GM12878 (cell line): ENCODE measurements at regions not wholly inside any gene's neighbourhood (a gene's known extent, or its start where the extent isn't known, plus 50 kb on each side); places are given as distances from the start of the nearest gene placed in this dataset.

Experiments
- ATAC-seq: fragments of 200-7000 bp; cut with Tn5 transposase; 3 replicates; pipeline ENCODE4 v1.9.1; 2020; ENCODE audit warnings: mild to moderate bottlenecking, moderate library complexity
- BruUV-seq: library from RNA; stranded (reverse); fragments of 400-500 nt; replicated peaks from 2 replicates; lab custom pipeline; 2021; lab: Mats Ljungman, UMichigan
- CTCF ChIA-PET: fragments of 300-600 bp; sonication (Branson Sonifier 250); formaldehyde crosslinking; extraction: SDS; loops from one replicate; lab custom pipeline; 2021; ENCODE audit warnings: inconsistent platforms; lab: Yijun Ruan, JAX
- POLR2A ChIA-PET: fragments of 350-600 bp; formaldehyde crosslinking; extraction: SDS; loops from one replicate; lab custom pipeline; 2021; ENCODE audit warnings: inconsistent platforms; lab: Charles Lee
- RAD21 ChIA-PET: fragments of 300-600 bp; sonication (Branson Sonifier 250); formaldehyde crosslinking; loops from one replicate; lab custom pipeline; 2023; ENCODE audit warnings: antibody characterized with exemption; ENCODE audit not compliant: unreplicated experiment; lab: Charles Lee
- SMC1A ChIA-PET: fragments of 300-600 bp; sonication (Branson Sonifier 250); formaldehyde crosslinking; loops from one replicate; lab custom pipeline; 2023; ENCODE audit not compliant: unreplicated experiment, uncharacterized antibody; lab: Charles Lee
- DNase-seq: peaks from one replicate; pipeline ENCODE4 v3.0.0-alpha.2; 2011; ENCODE audit warnings: low read depth, low spot score
- FAIRE-seq: peaks from 3 replicates; lab custom pipeline; 2011; peaks lifted over from hg19 to GRCh38; lab: Jason Lieb, UNC
- H2AFZ ChIP-seq: 2 replicates; pipeline ENCODE4 v1.6.0; 2011; ENCODE audit warnings: low read depth, low read length, control low read depth; ENCODE audit not compliant: control insufficient read depth
- H3K27ac ChIP-seq: 2 replicates; pipeline ENCODE4 v1.5.1; 2011; ENCODE audit warnings: control low read depth; ENCODE audit not compliant: control insufficient read depth, insufficient read depth
- H3K27me3 ChIP-seq, 2 experiments: replicated peaks in 1 of 2; 2 replicates each; pipeline versions ENCODE4 v1.6.0 to v1.6.1; 2011; ENCODE audit warnings: low read length in 1 of 2; ENCODE audit not compliant: control insufficient read depth in 2 of 2, insufficient read depth in 2 of 2
- H3K36me3 ChIP-seq, 2 experiments: 2 replicates each; pipeline ENCODE4 v1.5.1; 2011; ENCODE audit warnings: low read length in 1 of 2; ENCODE audit not compliant: control insufficient read depth in 2 of 2, insufficient read depth in 2 of 2
- H3K4me1 ChIP-seq: 2 replicates; pipeline ENCODE4 v1.6.1; 2011; ENCODE audit warnings: mild to moderate bottlenecking, low read length, moderate library complexity, mixed read lengths; ENCODE audit not compliant: control insufficient read depth, insufficient read depth
- H3K4me2 ChIP-seq: 2 replicates; pipeline ENCODE4 v1.6.0; 2011; ENCODE audit warnings: control low read depth; ENCODE audit not compliant: control insufficient read depth, insufficient read depth
- H3K4me3 ChIP-seq: fragments of 200-600 bp; sonication (generic); 2 replicates; pipeline ENCODE4 v1.5.1; 2016
- H3K79me2 ChIP-seq: 2 replicates; pipeline ENCODE4 v1.6.0; 2011; ENCODE audit warnings: low read length; ENCODE audit not compliant: control insufficient read depth, insufficient read depth
- H3K9ac ChIP-seq: 2 replicates; pipeline ENCODE4 v1.8.0; 2011; ENCODE audit warnings: low read length, control low read depth, mixed read lengths; ENCODE audit not compliant: control insufficient read depth, insufficient read depth
- H3K9me3 ChIP-seq: replicated peaks from 3 replicates; pipeline ENCODE4 v1.5.1; 2011; ENCODE audit warnings: mild to moderate bottlenecking, low read length; ENCODE audit not compliant: control insufficient read depth, insufficient read depth
- H4K20me1 ChIP-seq: 2 replicates; pipeline ENCODE4 v1.6.0; 2011; ENCODE audit not compliant: control insufficient read depth, insufficient read depth
- BCL11A ChIP-seq: IDR thresholded peaks from 2 replicates; pipeline ENCODE4 v1.6.1; 2011; ENCODE audit warnings: low read depth, low read length
- CHD4 ChIP-seq: fragments of 200-600 bp; sonication (generic); IDR thresholded peaks from 2 replicates; pipeline ENCODE4 v1.6.1; 2016; ENCODE audit warnings: mild to moderate bottlenecking
- CREB1 ChIP-seq: IDR thresholded peaks from 2 replicates; pipeline ENCODE4 v1.6.1; 2012; ENCODE audit warnings: low read depth, mild to moderate bottlenecking, inconsistent platforms
- E2F8 ChIP-seq: fragments of 450-650 bp; IDR thresholded peaks from 2 replicates; pipeline ENCODE4 v1.6.1; 2018; ENCODE audit warnings: mild to moderate bottlenecking, low read depth, moderate library complexity; ENCODE audit not compliant: partially characterized antibody
- FOS ChIP-seq: IDR thresholded peaks from 3 replicates; pipeline ENCODE4 v1.6.1; 2011; ENCODE audit warnings: borderline replicate concordance; ENCODE audit not compliant: insufficient read length; ENCODE audit errors: extremely low read depth
- MEF2B ChIP-seq: fragments of 450-650 bp; IDR thresholded peaks from 2 replicates; pipeline ENCODE4 v1.6.1; 2018; ENCODE audit warnings: mild to moderate bottlenecking, moderate library complexity; ENCODE audit not compliant: partially characterized antibody, poor library complexity, severe bottlenecking
- MYB ChIP-seq: fragments of 150-350 bp; IDR thresholded peaks from 2 replicates; pipeline ENCODE4 v1.6.1; 2014; ENCODE audit warnings: mild to moderate bottlenecking, low read depth, low read length, borderline replicate concordance
- NBN ChIP-seq: fragments of 450-650 bp; IDR thresholded peaks from 2 replicates; pipeline ENCODE4 v1.6.1; 2016
- TCF12 ChIP-seq: IDR thresholded peaks from 2 replicates; pipeline ENCODE4 v1.6.1; 2011; ENCODE audit warnings: low read depth, mild to moderate bottlenecking, low read length
- ZNF24 ChIP-seq: fragments of 450-650 bp; IDR thresholded peaks from 2 replicates; pipeline ENCODE4 v1.6.1; 2017; ENCODE audit warnings: antibody characterized with exemption, mild to moderate bottlenecking
- ZNF384 ChIP-seq: IDR thresholded peaks from 2 replicates; pipeline ENCODE4 v1.6.1; 2012; ENCODE audit warnings: low read depth, mild to moderate bottlenecking, low read length, improper control_type of control experiment, borderline replicate concordance
- ZNF622 ChIP-seq: fragments of 450-650 bp; IDR thresholded peaks from 2 replicates; pipeline ENCODE4 v1.6.1; 2017; ENCODE audit warnings: mild to moderate bottlenecking, inconsistent platforms
- WGBS: methylation state at CpG from one replicate; pipeline ENCODE4 v1.1.6; 2016; ENCODE audit warnings: low lambda C conversion rate; ENCODE audit not compliant: insufficient replicate concordance, insufficient coverage; ENCODE audit errors: missing lambda C conversion rate; 5-methylcytosine and 5-hydroxymethylcytosine counted together
- in situ Hi-C: fragments of 300-500 bp; cut with MboI; formaldehyde crosslinking; loops from 9 replicates; pipeline ENCODE4 v1.14.3; 2018; ENCODE audit warnings: mixed read lengths
- intact Hi-C: fragments of 100-400 bp; cut with micrococcal nuclease; formaldehyde crosslinking; loops from one replicate; pipeline ENCODE4 v1.14.2; 2022; ENCODE audit not compliant: unreplicated experiment
- TF ChIP-seq, protein P1 (sequence below): fragments of 450-650 bp; IDR thresholded peaks from 2 replicates; pipeline ENCODE4 v1.6.1; 2017; ENCODE audit warnings: mild to moderate bottlenecking, low read depth, inconsistent platforms; ENCODE audit not compliant: poor library complexity, severe bottlenecking
- TF ChIP-seq, protein P2 (sequence below): fragments of 450-650 bp; IDR thresholded peaks from 2 replicates; pipeline ENCODE4 v1.6.1; 2016; ENCODE audit warnings: mild to moderate bottlenecking

DNA sequence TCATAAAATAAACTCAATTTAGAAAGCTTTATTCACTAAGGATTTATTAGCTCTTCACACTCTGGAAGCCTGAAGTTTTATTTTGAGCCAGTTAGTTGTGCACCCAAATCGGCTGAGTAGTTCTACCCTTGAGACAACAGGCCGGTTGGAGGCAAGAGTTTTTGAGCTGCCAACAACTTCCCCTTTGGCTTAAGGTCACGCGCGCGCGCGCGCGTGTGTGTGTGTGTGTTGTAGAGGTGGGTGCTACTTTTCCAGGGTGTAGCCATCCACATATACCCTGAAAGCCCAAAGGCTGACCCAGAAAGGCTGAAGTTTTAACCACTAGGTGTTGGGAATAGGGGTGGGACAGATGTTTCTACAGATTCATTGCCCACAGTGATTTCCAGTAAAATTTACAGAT, 150.2 kb upstream of the LHCGR start:
- intact Hi-C loops = no loop called here
- TF ChIP-seq FOS = no peak
- TF ChIP-seq, protein P1, sequence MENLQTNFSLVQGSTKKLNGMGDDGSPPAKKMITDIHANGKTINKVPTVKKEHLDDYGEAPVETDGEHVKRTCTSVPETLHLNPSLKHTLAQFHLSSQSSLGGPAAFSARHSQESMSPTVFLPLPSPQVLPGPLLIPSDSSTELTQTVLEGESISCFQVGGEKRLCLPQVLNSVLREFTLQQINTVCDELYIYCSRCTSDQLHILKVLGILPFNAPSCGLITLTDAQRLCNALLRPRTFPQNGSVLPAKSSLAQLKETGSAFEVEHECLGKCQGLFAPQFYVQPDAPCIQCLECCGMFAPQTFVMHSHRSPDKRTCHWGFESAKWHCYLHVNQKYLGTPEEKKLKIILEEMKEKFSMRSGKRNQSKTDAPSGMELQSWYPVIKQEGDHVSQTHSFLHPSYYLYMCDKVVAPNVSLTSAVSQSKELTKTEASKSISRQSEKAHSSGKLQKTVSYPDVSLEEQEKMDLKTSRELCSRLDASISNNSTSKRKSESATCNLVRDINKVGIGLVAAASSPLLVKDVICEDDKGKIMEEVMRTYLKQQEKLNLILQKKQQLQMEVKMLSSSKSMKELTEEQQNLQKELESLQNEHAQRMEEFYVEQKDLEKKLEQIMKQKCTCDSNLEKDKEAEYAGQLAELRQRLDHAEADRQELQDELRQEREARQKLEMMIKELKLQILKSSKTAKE = no peak
- TF ChIP-seq MYB = no peak
- TF ChIP-seq ZNF622 = no peak
- TF ChIP-seq TCF12 = no peak
- no peak for TF ChIP-seq MEF2B
- no peak for TF ChIP-seq E2F8
- no peak for TF ChIP-seq ZNF384
- no peak for TF ChIP-seq NBN
- TF ChIP-seq CHD4 = no peak
- TF ChIP-seq, protein P2, sequence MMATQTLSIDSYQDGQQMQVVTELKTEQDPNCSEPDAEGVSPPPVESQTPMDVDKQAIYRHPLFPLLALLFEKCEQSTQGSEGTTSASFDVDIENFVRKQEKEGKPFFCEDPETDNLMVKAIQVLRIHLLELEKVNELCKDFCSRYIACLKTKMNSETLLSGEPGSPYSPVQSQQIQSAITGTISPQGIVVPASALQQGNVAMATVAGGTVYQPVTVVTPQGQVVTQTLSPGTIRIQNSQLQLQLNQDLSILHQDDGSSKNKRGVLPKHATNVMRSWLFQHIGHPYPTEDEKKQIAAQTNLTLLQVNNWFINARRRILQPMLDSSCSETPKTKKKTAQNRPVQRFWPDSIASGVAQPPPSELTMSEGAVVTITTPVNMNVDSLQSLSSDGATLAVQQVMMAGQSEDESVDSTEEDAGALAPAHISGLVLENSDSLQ = no peak
- no peak for TF ChIP-seq CREB1
- no peak for TF ChIP-seq BCL11A
- no peak for TF ChIP-seq ZNF24
- TF ChIP-seq, all 136 proteins: peak for 0
- no TSS peak for BruUV-seq
- DNase-seq = no peak
- Histone ChIP-seq H3K9ac (no peak overlapping the region), H3K4me1 (no peaks in the 10 kb centered on the region), H4K20me1 (no peaks in the 10 kb centered on the region), H3K4me2 (no peak overlapping the region), H3K4me3 (no peak overlapping the region), H3K79me2 (no peaks in the 10 kb centered on the region), H2AFZ (no peak overlapping the region), H3K9me3 (no peaks in the 10 kb centered on the region), H3K27ac (no peak overlapping the region), H3K36me3 (no peaks in the 10 kb centered on the region), H3K27me3 (no peaks in the 10 kb centered on the region)
- ChIA-PET CTCF (no interaction called here), SMC1A (no interaction called here), POLR2A (no interaction called here), RAD21 (no interaction called here)
- 84% methylated on average over 10 of the region's 10 CpGs for WGBS
- no peak for FAIRE-seq
- in situ Hi-C loops = no loop called here
- ATAC-seq = no peak
